ENCODE measurements at regions not wholly inside any gene's neighbourhood (a gene's known extent, or its start where the extent isn't known, plus 50 kb on each side); places are given as distances from the start of the nearest gene placed in this dataset.

- H3K27me3 ChIP-seq (replicated peaks in 1 of 4; ENCODE audit: control insufficient read depth in 3 of 4, extremely low read depth in 1 of 4, insufficient read depth in 3 of 4, low read length in 3 of 4): no peaks in the 10 kb centered on the region
- H2AFZ ChIP-seq (ENCODE audit: low read length): no peak overlapping the region
- no peak overlapping the region for H4K91ac ChIP-seq (replicated peaks; ENCODE audit: insufficient read length, low read length)
- POLR2A ChIA-PET (ENCODE audit: partially characterized antibody): no interaction called here
- no peak overlapping the region for H3K4me3 ChIP-seq (ENCODE audit: extremely low read depth in 1 of 4, insufficient read depth in 2 of 4, low read depth in 3 of 4, low read length in 4 of 4)
- no peak overlapping the region for H2BK5ac ChIP-seq (ENCODE audit: low read depth, low read length)
- no peak overlapping the region for H2BK12ac ChIP-seq (ENCODE audit: low read depth, low read length)
- DNase-seq (ENCODE audit: low read depth in 1 of 2, low spot score in 2 of 2): no peak
- H2BK15ac ChIP-seq (ENCODE audit: low read length): no peak overlapping the region
- CTCF ChIA-PET (ENCODE audit: partially characterized antibody): no interaction called here
- H3K18ac ChIP-seq (ENCODE audit: extremely low read depth, low read length): no peak overlapping the region
- H3K56ac ChIP-seq (replicated peaks; ENCODE audit: insufficient read length, low read depth, low read length): no peak overlapping the region
- H2BK20ac ChIP-seq (ENCODE audit: low read length): no peak overlapping the region
- FAIRE-seq: no peak
- H3K9ac ChIP-seq (replicated peaks in 1 of 4; ENCODE audit: extremely low read depth in 1 of 4, low read depth in 3 of 4, low read length in 3 of 4): no peak overlapping the region
- H3K23me2 ChIP-seq (ENCODE audit: low read depth, low read length): no peaks in the 10 kb centered on the region
- H3K79me2 ChIP-seq (ENCODE audit: control insufficient read depth in 1 of 2, insufficient read depth in 2 of 2, low read length in 2 of 2): no peaks in the 10 kb centered on the region
- no peaks in the 10 kb centered on the region for H3K9me3 ChIP-seq (ENCODE audit: insufficient read depth in 2 of 2, low read depth in 1 of 2, low read length in 1 of 2)
- 95% methylated on average over 1 of the region's 1 CpG; no CpG with 5 or more reads in 1 of the 2 experiments for WGBS, 2 experiments (ENCODE audit: extremely low coverage in 1 of 2, insufficient coverage in 1 of 2, insufficient read length in 1 of 2, insufficient replicate concordance in 2 of 2, low coverage in 1 of 2, low lambda C conversion rate in 2 of 2, missing lambda C conversion rate in 1 of 2)
- H2BK120ac ChIP-seq (replicated peaks; ENCODE audit: low read depth, low read length): no peak overlapping the region
- no peaks in the 10 kb centered on the region for H4K20me1 ChIP-seq (replicated peaks in 1 of 2; ENCODE audit: control insufficient read depth in 1 of 2, insufficient read depth in 2 of 2, low read length in 2 of 2)
- H3K4me2 ChIP-seq (ENCODE audit: insufficient read depth in 1 of 2, low read depth in 2 of 2, low read length in 2 of 2): no peak overlapping the region
- H4K8ac ChIP-seq (ENCODE audit: extremely low read depth, insufficient read depth, low read length): no peak overlapping the region
- no peak overlapping the region for H4K5ac ChIP-seq (ENCODE audit: insufficient read length, low read depth, low read length)
- no peak overlapping the region for H2AK5ac ChIP-seq (ENCODE audit: low read depth, low read length)
- no peaks in the 10 kb centered on the region for H3K4me1 ChIP-seq (replicated peaks in 1 of 4; ENCODE audit: control insufficient read depth in 3 of 4, insufficient read depth in 4 of 4, low read length in 3 of 4)
- no peak overlapping the region for H3K27ac ChIP-seq (ENCODE audit: low read depth, low read length)
- H3K23ac ChIP-seq (ENCODE audit: insufficient read length): no peak overlapping the region
- H3K36me3 ChIP-seq (ENCODE audit: control insufficient read depth in 2 of 4, insufficient read depth in 4 of 4, low read length in 3 of 4): no peaks in the 10 kb centered on the region
- no peak overlapping the region for H3K4ac ChIP-seq (replicated peaks; ENCODE audit: insufficient read length, low read depth, low read length)
- H3K79me1 ChIP-seq (ENCODE audit: low read depth, low read length): no peaks in the 10 kb centered on the region
- no peak overlapping the region for H3K14ac ChIP-seq (ENCODE audit: insufficient read length)
- no peak for TF ChIP-seq BACH1 (IDR thresholded peaks at IDR 0.05; ENCODE audit: low read length)
- no peak for TF ChIP-seq CEBPB (IDR thresholded peaks at IDR 0.05; ENCODE audit: low read depth, low read length)
- TF ChIP-seq RXRA (IDR thresholded peaks at IDR 0.05; ENCODE audit: insufficient read depth, low read depth, low read length): no peak
- TF ChIP-seq JUND (IDR thresholded peaks at IDR 0.05; ENCODE audit: low read length): no peak
- TF ChIP-seq MAX (IDR thresholded peaks at IDR 0.05): no peak
- TF ChIP-seq EGR1 (IDR thresholded peaks at IDR 0.05; ENCODE audit: borderline replicate concordance, low read depth, low read length): no peak
- TF ChIP-seq TAF1 (IDR thresholded peaks at IDR 0.05; ENCODE audit: low read depth, low read length): no peak
- no peak for TF ChIP-seq ZNF274 (IDR thresholded peaks at IDR 0.05; ENCODE audit: borderline replicate concordance, extremely low read depth, low read length)
- TF ChIP-seq RAD21 (IDR thresholded peaks at IDR 0.05 in 1 of 2, conservative IDR thresholded peaks at IDR 0.05 in 1 of 2; ENCODE audit: low read depth in 2 of 2, low read length in 2 of 2): no peak
- no peak for TF ChIP-seq SP4 (IDR thresholded peaks at IDR 0.05; ENCODE audit: low read length)
- no peak for TF ChIP-seq TAF7 (optimal IDR thresholded peaks at IDR 0.05; ENCODE audit: borderline replicate concordance, low read depth, low read length)
- no peak for TF ChIP-seq CREB1 (IDR thresholded peaks at IDR 0.05)
- TF ChIP-seq HDAC6 (IDR thresholded peaks at IDR 0.05; ENCODE audit: low read depth, low read length): no peak
- TF ChIP-seq KDM4A (IDR thresholded peaks at IDR 0.05; ENCODE audit: low read depth, low read length, severe bottlenecking): no peak
- TF ChIP-seq SIRT6 (IDR thresholded peaks at IDR 0.05; ENCODE audit: low read length): no peak
- TF ChIP-seq NRF1 (IDR thresholded peaks at IDR 0.05; ENCODE audit: low read depth, low read length): no peak
- no peak for TF ChIP-seq CTBP2 (IDR thresholded peaks at IDR 0.05; ENCODE audit: borderline replicate concordance, insufficient read depth, insufficient read length, low read length)
These were observed 138.4 kb upstream of the KCNMB2 start for GRCh38 chr3:178397836-178398235.
